GM06990 (cell line): ENCODE measurements at regions not wholly inside any gene's neighbourhood (a gene's known extent, or its start where the extent isn't known, plus 50 kb on each side); places are given as distances from the start of the nearest gene placed in this dataset.
"Not testable (repeated sequence)": the region's sequence is repeated elsewhere in the genome, so short reads cannot be mapped to it uniquely, and the experiment has no call there.

Experiments used
- DNase-seq: peaks from one replicate; pipeline ENCODE4 v3.0.0-alpha.2; 2011; ENCODE audit not compliant: insufficient read length; ENCODE audit errors: extremely low read depth
- H3K27me3 ChIP-seq: replicated peaks from 2 replicates; pipeline ENCODE4 v1.6.0; 2011; ENCODE audit warnings: low read length; ENCODE audit not compliant: control insufficient read depth, insufficient read depth
- H3K36me3 ChIP-seq: 2 replicates; pipeline ENCODE4 v1.5.1; 2011; ENCODE audit warnings: low read length; ENCODE audit not compliant: control insufficient read depth, insufficient read depth
- H3K4me3 ChIP-seq: replicated peaks from 2 replicates; pipeline ENCODE4 v1.5.1; 2011; ENCODE audit warnings: low read depth, mild to moderate bottlenecking, control low read depth, low read length
- TF ChIP-seq, protein P1 (sequence below): IDR thresholded peaks from 2 replicates; pipeline ENCODE4 v1.5.1; 2011; ENCODE audit warnings: low read length, control low read depth, mild to moderate bottlenecking, inconsistent platforms; ENCODE audit not compliant: insufficient read depth, poor library complexity, severe bottlenecking

- TF ChIP-seq, protein P1, sequence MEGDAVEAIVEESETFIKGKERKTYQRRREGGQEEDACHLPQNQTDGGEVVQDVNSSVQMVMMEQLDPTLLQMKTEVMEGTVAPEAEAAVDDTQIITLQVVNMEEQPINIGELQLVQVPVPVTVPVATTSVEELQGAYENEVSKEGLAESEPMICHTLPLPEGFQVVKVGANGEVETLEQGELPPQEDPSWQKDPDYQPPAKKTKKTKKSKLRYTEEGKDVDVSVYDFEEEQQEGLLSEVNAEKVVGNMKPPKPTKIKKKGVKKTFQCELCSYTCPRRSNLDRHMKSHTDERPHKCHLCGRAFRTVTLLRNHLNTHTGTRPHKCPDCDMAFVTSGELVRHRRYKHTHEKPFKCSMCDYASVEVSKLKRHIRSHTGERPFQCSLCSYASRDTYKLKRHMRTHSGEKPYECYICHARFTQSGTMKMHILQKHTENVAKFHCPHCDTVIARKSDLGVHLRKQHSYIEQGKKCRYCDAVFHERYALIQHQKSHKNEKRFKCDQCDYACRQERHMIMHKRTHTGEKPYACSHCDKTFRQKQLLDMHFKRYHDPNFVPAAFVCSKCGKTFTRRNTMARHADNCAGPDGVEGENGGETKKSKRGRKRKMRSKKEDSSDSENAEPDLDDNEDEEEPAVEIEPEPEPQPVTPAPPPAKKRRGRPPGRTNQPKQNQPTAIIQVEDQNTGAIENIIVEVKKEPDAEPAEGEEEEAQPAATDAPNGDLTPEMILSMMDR, result no peak
- no peak for DNase-seq
- H3K4me3 ChIP-seq, result no peak overlapping the region
- H3K27me3 ChIP-seq, result no peaks in the 10 kb centered on the region
- no peaks in the 10 kb centered on the region for H3K36me3 ChIP-seq
Measured at GRCh38 chr13:23039266-23039935, 141.4 kb upstream of the SGCG start.

DNA sequence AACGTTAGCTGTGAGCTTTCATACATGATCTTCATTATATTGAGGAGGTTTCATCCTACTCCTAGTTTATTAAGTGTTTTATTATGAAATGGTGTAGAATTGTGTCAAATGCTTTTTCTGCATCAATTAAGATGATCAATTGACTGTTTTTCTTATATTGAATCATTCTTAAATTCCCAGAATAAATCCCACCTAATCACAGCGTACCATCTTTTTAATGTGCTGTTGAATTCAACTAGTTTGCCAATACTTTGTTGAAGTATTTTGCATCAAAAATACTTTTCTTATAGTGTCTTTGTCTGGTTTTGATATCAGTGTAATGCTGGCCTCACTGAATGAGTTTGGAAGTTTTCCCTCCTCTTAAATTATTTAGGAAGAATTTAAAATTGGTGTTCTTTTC lies 138.6 kb upstream of the SGCG start:
- DNase-seq, result no peak
- Histone ChIP-seq H3K27me3 (no peaks in the 10 kb centered on the region), H3K36me3 (no peaks in the 10 kb centered on the region), H3K4me3 (no peak overlapping the region)
- TF ChIP-seq, protein P1, result no peak

DNA sequence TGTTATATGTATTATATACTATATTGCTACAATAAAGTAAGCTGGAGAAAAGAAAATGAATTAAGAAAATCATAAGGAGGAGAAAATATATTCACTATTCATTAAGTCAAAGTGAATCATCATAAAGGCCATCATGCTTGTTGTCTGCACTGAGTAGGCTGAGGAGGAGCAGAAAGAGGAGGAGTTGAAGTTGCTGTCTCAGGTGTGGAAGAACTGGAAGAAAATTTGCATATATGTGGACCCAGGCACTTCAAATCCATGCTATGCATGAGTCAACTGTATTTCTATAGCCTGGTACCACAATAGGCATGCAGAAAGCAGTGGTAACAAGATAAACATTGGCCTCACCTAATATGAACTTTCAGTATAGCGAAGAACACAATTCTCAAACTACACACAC lies 135.9 kb upstream of the SGCG start:
- DNase-seq, result no peak
- H3K36me3 ChIP-seq, result no peaks in the 10 kb centered on the region
- H3K27me3 ChIP-seq, result no peaks in the 10 kb centered on the region
- TF ChIP-seq, protein P1, result no peak
- no peak overlapping the region for H3K4me3 ChIP-seq

DNA sequence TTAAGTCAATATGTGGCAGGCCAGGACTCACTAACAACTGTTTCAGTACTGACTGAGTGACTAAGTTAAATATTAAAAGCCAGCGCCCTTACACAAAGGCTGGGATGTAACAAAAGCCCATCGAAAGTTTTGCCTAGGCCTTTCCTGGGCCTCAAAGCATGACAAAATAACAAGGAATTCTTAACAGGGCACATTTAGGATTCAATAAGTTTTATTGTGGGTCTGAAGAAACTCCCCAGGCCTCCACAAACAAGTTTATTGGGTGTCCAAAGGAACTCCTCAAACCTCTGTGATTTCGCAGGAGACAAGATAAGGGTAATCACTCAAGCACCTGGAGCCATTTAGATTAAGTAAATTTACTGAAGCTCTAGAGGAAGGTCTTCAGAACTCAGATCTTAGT lies 130.7 kb upstream of the SGCG start:
- no peaks in the 10 kb centered on the region for H3K27me3 ChIP-seq
- H3K4me3 ChIP-seq, result no peak overlapping the region
- DNase-seq, result no peak
- no peaks in the 10 kb centered on the region for H3K36me3 ChIP-seq
- TF ChIP-seq, protein P1, result no peak

- DNase-seq, H3K27me3 ChIP-seq, H3K4me3 ChIP-seq, H3K36me3 ChIP-seq: not testable (repeated sequence)
Measured at GRCh38 chr13:23053711-23054110, 127.1 kb upstream of the SGCG start.

DNA sequence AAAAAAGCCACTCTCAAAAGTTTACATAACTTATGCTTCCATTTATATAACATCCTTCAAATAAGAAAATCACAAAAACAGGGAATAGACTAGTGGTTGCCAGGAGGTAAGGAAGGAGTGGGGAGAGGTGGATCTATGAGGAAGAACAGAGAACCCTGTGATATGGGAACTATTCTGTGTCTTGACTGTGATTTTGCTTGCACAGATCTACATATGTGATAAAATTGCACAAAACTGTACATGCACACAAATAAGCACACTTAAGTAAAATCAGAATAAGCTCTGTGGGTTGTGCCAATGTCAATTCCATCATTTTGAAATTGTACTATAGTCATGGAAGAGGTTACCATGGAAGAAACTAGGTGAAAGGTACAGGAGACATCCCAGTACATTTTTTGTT lies 121.6 kb upstream of the SGCG start:
- H3K4me3 ChIP-seq, result no peak overlapping the region
- TF ChIP-seq, protein P1, result no peak
- no peaks in the 10 kb centered on the region for H3K36me3 ChIP-seq
- DNase-seq, result no peak
- no peaks in the 10 kb centered on the region for H3K27me3 ChIP-seq
